ENCODE measurements at regions not wholly inside any gene's neighbourhood (a gene's known extent, or its start where the extent isn't known, plus 50 kb on each side); places are given as distances from the start of the nearest gene placed in this dataset.
"Not testable (repeated sequence)": the region's sequence is repeated elsewhere in the genome, so short reads cannot be mapped to it uniquely, and the experiment has no call there.

DNA sequence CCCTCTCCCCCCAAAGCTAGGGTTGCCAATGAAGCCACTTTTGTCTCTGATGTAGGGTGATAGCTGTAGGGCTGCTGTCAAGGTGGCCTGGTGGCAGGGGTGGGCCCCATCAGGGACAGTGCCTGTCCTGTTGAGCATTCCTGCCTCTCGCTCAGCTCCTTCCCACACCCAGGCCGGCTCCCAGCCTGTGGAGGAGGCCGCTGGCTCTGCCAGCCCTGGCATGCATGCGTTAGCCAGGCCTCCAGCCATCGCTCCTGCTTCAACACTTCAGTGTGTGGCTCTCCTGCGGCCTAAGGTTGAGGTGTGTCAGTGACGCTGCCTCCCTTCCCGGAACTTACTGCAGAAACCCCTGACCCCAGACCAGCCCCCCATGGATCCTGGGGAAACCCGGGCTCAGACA is 194.5 kb downstream of the TBC1D2B start:
- not testable (repeated sequence) for DNase-seq (ENCODE audit: low read depth in 4 of 4, low spot score in 2 of 4)

DNA sequence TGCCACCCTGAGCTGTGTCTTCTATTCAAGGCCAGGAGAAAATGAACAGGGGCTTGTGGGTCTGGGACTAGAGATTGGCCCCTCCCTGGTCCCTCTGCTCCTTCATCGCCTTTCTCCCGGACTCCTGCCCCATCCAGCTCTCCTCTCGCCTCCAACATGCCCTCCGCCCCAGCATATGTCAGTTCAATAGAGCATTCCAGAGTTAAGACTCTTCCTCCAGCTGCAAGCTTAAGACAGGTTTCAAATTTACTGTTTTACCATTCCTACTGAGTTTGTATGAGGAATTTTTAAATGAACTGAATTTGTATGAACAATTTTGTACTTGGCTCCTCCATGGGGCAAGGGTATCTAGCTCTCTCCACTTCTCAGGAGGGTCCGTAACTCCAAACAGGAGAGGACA is 195.6 kb downstream of the TBC1D2B start:
- no peak for DNase-seq (ENCODE audit: low read depth in 4 of 4, low spot score in 2 of 4)

DNA sequence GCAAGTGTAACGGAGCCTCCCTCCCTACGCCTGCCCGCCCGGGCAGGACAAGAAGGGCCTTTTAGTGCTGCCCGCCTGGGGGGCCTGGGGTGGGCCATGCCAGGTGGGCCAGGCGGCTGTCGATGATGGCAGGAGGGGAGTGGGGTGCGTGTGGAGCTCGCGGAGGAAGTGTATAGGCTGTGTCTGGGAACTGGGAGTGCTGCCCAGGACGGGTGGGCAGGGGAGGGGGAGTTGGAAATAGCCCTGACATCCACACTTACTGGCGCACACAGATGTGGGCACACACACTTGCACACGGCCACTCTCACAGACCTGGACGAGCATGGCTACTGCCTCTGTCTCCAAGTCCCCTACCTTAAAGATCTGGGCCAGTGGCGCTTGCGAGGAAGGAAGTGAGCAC is 196.0 kb downstream of the TBC1D2B start:
- not testable (repeated sequence) for DNase-seq (ENCODE audit: low read depth in 4 of 4, low spot score in 2 of 4)

DNA sequence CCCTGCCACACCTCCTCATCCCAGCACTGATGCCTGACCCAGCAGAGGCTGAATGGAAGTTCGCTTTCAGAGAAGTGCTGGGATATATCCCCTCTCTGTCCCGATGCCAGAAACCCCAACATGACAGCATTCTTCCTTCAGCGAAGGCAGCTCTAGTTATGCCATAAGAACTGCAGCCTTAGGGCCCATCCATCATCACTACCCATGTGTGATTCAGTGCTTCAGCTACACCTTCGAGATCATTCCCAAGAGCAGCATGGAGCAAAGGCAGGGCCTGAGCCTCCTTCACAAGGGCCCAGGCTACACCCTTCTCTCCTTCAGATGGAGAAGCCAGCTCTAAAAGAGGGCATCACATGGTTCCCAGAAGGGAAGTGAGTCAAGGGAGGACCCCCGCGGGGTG is 198.0 kb downstream of the TBC1D2B start:
- not testable (repeated sequence) for DNase-seq (ENCODE audit: low read depth in 4 of 4, low spot score in 2 of 4)

DNA sequence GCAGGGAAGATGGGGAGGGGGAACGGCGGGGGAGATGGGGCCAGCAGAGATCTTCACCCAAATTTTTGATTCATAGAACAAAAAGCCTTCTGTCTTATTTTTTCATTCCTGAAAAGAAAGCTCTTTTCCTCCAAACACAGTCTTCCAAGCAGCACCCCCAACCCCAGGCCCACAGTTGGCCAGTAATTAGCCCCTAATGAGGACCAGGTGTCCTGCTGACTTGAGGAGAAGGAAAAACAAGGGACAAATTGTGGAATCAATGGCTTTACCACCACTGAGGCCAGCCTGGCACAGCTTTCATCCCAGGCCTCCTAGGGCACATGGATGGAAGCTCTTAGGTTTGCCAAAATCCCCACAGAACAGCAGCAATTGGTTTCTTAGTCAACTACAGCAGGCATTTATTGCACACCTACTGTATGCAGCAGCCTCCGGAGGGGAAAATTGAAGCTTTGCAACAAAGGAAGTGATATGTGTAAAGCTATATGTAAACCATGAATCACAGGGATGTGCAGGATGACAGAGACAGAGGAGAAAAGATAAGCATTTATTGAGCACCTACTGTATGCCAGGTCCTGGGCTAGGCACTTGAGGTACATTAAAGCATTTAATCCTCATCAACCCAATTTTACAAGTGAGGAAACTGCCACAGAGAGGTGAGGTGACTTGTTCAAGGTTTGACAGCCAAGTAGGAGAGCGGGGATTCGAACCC is 199.5 kb downstream of the TBC1D2B start:
- no peak for DNase-seq (ENCODE audit: low read depth in 4 of 4, low spot score in 2 of 4)

DNA sequence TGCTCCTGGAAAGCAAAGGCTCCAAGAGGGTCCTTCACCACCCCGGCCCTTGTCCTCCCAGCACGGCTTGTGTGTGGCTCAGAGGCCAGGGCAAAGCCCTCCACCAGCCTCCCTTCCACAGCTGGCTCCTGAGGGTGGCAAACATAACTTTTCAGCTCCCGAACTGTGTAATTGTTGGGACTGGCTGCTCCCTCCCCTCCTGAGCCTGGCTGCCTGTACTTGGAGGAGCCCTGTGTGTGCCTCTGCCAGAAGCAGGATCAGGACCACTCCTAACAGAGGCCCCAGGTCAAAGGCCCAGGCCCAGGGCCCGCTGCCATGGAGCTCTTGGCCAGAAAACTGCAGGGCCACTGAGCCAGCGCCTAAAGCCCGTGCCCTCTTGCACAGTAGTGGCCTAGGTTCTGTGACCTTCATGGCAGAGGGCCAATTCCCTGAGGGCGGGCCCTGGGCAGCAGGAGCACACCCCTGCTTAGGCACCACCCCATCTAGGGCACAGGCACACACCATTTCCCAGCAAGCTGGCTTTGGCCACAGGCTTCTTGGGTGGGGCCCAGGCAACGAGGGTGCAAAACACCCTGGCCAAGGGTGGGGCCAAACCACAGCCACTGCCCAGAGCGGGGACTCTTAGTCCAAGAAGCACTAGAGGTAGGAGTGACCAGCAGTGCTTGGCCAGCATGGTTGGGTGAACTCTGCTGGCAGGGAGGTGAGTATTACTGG is 201.2 kb downstream of the TBC1D2B start:
- DNase-seq (ENCODE audit: low read depth in 4 of 4, low spot score in 2 of 4), result not testable (repeated sequence)

DNA sequence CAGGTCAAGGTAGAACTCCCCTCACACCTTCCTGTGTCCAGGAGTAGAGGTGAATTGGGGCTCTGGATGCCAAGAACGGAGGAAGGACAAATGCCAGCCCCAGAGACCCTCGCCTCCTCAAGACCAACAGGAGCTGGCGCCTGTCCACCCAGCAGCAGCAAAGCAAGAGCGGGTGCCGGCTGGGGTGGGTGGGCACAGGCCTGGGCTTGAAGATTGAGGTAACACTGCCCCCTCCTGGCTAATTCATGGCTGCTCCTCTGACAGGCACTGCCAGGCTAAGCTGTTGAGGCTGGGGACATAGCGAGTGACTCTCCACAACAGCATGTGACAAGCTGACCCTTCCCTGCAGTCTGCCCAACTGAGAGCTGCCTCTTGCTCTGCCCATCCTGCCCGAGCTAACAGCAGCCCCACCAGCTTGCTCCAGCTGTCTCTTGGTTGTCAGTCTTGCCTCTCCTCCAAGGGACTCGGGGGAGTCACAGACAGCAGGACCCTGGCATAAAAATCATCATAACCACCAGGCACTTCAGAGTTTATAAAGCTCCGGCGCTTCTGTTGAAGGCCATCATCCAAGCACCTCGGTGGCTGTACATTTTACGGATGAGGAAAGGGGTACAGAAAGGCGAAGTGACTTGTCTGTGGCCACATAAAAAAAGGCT is 202.3 kb downstream of the TBC1D2B start:
- DNase-seq (ENCODE audit: low read depth in 4 of 4, low spot score in 2 of 4), result peak in 1 of 4 donors; percentile 69

DNA sequence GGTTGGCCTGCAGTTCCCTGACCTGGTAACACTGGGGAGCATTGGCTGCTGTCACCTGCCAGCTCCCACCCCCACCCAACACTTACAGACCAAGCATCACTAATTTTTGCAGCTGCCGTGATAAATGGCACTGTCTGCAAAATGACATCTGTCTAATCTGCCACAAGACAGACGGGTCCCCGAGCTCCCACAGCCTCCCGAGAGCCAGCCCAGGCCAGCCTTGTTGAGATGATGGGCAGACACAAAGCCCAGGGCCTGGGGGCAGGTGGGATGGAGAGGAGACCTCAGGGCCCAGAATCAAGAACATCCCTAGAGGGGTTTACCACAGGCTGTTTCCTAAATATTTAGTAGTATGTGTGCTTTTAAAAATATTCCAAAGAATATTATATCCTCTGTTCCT is 203.4 kb downstream of the TBC1D2B start:
- DNase-seq (ENCODE audit: low read depth in 4 of 4, low spot score in 2 of 4), result no peak

DNA sequence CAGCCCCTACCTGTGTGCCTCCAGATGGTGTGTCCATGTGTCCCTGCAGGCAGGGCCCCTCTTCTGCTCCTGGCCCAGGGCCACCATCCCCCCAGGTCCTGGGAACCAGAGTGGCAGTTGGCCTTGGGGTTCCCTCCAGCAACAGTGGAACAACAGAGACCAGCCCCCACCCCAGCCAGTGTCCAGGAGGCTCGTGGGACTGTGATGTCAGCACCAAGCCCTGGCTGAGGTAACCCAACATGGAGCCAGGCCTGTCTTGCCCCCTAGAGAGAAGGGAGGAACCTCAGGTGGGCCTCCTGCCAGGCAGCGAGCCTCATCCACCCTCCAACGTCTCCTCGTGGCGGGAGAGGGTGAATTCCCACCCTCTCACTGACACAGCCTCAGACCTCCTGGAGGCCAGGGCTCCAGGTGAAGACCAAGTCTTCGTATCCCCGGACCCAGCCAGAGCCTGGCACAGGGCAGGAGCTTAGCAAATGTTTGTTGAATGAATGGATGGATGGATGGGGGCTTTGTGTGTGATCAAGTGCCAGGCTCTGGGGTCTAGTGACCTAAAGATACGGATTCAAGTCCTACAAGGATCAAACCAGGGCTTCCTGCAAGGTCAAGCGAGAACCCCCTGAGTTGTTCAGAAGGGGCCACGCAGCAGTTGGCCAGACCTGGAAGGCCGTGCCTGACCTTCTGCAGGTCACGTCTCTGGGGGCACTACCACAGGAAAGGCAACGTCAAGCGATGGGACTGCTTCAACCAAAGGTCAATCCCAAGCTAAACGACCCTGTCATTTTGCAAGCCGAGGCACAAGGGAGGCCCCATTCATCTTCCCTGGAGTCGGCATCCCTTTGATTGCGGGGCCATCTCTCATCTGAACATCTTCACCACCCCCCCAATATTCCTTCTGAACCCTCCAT is 204.7 kb downstream of the TBC1D2B start:
- DNase-seq (ENCODE audit: low read depth in 4 of 4, low spot score in 2 of 4), result not testable (repeated sequence)

DNA sequence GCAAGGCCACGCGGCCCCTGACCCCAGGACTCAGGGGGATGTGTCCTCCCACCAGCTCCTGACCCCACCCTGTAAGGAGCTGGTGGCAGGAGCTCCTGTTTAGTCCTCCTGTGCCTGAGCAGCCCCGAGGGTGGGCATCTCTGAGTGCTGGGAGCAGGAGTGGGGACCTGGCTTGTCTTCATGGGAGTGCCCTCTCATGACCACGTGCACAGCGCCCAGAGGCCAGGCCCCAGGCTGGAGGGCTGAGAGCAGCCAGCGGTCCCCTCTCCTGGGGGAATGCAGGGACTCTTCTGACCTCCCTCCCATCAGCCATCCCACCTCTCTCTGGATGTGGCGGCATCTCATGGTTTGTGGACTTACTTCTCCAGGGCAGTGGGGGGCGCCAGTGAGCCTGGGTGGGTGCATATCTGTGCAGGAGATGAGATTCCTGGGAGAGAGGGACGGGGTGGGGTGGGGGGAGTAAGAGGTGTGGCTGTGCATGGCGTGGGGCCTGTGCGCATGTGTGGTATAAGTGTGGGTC is 205.6 kb downstream of the TBC1D2B start:
- DNase-seq (ENCODE audit: low read depth in 4 of 4, low spot score in 2 of 4), result no peak

DNA sequence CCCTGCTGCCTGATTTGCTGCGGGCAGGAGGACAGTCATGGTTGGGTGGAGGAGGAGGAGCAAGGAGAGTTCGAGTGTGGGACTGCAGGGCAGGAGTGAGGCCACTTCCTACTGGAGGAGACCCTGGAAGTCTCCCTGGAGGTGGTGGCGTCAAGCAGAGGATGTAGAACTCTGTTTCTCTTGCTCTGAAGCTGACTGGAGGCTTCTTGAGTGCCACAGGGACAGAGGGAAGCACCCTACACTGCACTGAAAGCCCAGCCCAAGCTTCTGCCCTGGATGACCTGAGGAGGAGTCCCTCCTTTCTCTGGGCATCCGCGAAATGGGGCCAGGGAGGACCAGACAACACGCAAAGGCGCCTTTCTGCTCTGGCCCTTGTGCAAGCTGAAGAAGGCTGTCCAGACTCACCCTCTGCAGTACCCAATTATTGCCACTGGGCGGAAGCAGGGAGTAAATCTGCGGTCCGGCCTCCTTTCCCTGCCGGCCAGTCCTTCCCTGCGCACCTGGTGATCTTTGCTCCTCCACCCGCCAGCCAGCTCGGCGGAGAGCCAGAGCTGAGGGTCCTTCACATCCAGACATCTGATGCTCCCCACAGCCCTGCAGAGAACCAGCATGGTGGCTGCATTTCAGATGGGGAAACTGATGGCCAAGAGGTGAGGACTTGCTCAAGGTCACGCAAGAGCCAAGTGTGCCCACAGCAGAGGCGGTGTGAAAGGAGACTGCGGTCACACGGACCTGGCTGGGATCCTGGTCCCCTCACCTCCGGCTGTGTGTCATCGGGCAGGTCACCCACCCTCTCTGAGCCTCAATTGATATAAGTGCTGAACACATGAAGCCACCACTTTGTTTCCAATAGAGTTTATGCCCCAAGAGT is 207.1 kb downstream of the TBC1D2B start:
- DNase-seq (ENCODE audit: low read depth in 4 of 4, low spot score in 2 of 4), result no peak

DNA sequence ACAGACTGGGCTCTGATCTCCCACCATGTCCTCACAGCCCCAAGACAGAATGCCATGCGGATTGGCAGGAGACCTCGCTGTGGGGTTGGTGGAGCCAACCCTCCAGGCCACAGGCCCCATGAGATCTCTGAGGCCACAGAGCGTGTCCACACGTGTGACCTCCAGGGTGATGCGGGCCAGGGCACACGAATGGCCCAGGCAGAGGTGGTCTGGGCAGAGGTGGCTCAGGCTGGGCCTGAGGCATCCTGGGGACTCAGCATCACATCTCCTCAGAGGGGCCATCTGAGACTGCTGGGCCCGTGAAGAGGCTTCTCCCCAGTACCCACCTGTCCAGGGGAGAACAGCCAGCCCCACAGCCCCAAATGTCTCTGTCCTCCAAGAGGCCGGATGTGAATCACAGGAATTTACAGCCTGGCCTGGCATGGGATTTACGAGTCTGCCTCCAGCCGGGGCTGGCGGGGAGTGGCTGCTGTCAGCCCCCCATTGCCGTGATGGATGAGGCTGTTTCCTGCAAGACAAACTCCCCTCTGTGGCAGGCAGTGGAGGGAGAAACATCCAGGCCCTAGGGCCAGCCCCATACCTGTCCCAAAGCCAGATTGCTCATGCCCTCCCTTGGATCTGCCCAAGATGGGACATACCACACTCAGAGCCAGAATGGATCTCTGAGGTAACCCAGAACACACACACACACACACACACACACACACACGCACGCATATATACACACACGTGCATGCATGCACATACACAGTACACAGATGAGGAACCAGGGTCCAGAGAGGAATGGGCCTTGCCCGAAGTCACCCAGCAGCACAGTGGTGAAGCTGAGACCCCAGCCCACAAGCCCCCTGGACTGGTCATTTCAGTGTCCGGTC is 208.3 kb downstream of the TBC1D2B start:
- DNase-seq (ENCODE audit: low read depth in 4 of 4, low spot score in 2 of 4), result no peak

DNA sequence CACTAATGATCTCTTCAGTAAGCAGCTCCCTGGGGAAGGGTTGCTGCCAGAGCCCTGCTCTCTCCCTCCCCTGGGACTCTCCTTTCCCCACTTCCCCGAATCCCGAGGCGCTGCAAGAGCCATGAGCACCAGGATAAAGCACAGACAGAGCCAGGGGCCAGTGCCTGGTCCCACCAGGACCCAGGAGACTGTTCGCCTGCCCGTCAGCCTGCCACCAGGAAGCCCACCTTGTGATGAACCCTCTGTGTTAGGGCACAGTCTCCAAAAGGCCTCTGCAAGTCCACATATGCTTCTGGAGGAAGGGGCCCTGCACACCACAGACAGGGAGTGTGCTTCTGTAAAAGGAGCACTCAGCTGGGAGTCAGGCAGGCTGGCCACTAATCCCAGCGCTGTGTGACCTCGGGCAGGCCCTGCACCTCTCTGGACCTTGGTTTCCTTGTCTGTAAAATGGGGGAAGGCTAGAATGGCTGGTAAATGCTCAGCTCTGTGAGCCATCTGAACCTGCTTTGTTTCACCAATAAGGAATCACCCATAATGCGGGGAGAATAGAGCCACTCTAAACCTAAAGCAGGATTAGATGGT is 209.4 kb downstream of the TBC1D2B start:
- DNase-seq (ENCODE audit: low read depth in 4 of 4, low spot score in 2 of 4), result not testable (repeated sequence)

DNA sequence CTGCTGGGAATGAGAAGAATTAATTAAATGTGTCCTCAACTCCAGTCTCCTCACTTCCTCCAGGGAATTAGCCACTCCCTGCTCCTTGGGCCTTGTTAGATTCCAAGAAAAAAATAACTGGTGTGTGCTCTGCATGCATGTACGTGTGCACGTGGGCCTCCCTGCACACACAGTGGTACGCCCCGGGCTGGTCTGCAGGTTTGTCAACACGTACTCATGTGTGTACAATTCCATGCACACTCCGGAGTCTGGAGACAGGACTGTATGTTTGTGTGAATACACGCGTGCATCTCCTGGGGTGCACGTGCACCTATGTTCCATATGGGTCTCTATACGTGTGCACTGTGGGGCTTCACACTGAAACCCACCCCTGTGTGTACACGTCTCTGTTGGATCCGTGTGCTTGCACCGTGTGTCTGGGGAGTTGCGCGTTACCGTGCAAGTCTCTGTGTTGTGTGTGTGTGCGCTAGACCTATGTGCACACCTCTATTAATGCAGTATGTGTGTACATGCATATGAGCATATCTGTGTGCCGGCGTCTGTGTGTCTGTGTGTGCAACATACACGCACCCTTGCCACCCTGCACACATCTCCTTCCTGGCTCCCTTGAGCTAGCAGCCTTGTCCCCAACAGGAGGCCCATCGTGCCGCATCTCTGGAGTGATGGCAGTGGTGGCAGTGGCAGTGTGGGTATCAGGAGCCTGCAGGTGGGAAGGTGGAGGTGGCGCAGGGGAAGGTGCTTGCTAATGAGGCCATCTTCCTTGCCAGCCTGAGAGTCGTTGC is 210.1 kb downstream of the TBC1D2B start:
- no peak for DNase-seq (ENCODE audit: low read depth in 4 of 4, low spot score in 2 of 4)

DNA sequence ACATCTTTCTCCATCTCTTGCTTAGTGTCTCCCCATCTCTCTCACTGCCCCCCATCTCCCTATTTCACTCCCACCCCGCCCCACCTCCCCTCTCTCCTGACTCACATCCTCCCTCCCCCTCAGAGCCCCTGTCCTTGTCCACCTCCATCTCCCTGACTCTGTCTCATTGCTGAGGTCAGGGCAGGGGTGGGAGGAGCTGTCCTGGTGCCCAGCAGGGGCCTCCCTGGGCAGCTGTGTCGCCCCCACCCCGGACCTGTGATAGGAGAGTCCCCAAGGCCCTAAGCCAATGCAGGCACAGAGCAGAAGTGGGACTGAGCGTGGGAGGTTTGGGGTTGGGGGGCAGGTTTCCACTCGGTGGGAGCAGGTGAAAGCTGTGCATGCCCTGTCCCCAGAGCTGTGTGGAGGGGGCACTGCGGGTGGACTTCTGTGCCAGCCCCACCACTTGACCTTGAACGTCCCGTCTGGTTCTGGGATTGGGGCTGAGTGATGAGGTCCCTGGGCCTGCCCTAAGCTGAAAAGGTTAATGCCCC is 210.8 kb downstream of the TBC1D2B start:
- DNase-seq (ENCODE audit: low read depth in 4 of 4, low spot score in 2 of 4), result no peak

DNA sequence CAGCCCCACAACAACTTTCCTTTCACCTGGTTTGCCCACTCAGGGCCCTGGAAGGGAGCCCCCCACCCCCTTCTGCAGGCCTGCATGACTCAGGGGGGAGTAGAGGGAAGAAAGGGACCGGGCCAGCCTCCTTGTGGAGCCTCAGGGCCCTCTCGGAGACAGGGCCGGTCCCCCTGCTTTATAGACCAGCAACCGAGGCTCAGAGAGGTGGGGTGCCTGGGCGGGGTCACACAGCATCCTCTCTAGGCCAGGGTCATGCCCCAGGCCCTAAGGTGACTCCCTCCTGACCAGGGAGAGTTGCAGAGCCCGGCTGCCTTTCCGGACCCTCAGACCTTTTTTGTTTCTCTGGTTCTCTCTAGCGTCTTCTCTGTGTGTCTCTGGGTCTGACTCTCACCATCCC is 211.3 kb downstream of the TBC1D2B start:
- no peak for DNase-seq (ENCODE audit: low read depth in 4 of 4, low spot score in 2 of 4)

DNA sequence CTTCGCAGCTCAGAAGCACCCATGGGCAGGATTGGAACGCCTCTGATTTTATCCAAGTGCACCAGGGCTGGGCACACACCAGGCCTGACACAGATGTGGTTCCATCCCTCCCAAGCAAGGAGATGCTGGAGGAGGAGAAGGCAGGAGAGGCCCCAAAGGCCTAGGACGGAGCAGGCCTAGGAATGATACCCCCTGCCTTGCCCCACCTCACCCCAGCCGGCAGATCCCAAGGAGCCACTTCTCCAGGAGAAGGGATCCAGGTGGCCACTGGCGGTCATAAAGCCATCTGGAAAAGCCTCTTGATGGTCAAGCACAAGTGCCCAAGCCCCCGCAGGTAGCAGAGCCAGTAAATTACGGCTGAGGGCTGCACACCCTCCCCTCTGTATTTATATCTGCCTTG is 211.8 kb downstream of the TBC1D2B start:
- DNase-seq (ENCODE audit: low read depth in 4 of 4, low spot score in 2 of 4), result no peak
